ENCODE measurements at regions not wholly inside any gene's neighbourhood (a gene's known extent, or its start where the extent isn't known, plus 50 kb on each side); places are given as distances from the start of the nearest gene placed in this dataset.

DNA sequence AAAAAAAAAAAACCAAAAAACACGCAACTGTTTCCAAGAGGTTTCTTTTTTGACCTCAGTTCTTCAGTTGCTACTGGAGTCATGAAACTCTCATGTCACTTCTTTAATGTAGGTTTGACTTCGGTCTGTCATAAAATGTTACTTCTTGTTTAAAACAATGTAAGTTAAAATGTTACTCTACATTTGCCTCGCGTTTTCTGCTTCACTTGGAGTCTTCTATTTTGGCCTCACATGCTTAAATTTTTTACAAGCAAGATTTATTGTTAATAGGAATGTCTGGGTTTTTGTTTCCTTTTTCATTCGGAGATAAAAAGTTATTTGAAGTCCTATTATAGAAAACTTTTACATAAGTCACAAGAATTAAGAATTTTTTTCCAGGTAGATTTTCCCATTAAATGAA is 880.2 kb downstream of the LTN1 start:
- DNase-seq: no peak

DNA sequence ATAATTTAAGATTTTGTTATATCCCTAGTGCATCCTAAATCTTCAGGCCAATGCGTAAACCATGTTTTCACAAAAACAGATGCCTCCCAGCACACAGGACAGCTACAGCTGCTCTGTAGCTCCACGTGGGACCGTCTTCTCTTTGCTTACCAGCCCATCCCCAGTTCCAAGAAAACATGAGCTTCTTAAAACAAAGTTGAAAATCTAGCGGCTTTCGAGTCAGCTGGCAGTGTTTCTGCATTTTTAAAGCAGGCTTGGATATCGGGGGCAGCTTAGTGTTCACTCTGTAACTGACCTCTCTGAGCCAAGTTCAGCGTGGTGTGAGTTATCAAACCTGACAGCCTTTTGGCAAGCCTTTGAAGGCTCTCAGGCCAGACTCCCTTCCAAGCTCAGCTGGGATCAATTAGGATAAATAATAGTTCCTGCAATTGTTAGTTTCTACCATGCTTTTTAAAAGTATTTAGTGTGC is 881.5 kb downstream of the LTN1 start:
- DNase-seq: peak in 2 of 14 donors; percentile 4 to 70

DNA sequence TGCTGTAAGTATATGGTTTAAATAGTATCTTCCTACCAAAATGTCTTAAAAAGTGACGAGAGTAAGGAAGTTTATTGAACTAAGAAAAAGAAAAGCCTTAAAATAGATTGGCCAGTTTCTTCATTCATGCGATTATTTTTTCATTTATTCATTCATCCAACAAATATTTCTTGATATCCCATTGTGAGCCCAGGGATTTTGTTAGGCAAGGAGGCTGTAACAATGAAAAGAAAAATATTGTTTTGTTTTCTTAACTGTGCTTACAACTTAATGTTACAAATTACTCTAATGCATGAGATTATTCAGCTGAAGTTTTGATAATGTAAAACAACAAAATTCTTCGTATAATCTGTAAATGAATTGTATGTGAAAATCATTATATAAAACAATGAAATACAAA is 882.0 kb downstream of the LTN1 start:
- no peak for DNase-seq

DNA sequence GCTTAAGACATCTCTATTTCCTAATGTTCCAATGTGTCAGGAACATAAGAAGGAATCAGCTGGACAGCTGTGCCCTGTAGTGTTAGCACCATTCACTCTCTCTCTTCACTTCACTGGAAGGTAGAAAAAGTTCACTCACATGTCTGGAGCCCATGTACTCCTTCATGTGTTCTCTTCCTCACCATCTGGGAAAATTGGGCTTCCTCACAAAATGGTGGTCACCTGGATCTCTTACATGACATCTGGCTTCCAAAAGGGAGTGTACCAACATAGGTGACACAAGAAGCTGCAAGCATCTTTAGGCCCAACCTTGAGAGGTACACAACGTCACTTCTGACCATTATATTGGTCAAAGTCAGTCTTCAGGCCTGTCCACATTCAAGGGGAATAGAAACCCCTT is 882.6 kb downstream of the LTN1 start:
- DNase-seq: no peak

DNA sequence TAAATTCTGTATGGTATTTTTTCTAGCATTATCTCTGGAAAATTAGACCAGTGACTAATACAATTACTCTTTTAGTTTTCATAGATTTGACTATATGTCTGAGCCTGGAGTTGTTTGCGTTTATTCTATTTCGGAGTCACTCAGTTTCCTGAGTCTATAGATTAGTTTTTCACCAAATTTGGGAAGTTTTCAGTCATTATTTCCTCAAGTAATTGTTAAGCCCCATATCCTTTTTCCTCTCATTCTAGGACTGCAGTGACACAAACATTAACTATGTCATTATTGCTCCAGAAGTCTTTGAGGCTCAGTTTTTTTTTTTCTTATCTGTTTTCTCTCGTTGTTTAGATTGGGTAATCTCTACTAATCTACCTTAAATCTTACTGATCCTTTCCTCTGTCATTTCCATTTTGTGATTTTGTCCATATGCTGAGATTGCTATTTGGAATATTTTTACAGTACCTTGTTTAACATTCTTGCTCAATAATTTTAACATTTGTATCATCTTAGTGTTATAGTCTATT is 886.2 kb downstream of the LTN1 start:
- no peak for DNase-seq

DNA sequence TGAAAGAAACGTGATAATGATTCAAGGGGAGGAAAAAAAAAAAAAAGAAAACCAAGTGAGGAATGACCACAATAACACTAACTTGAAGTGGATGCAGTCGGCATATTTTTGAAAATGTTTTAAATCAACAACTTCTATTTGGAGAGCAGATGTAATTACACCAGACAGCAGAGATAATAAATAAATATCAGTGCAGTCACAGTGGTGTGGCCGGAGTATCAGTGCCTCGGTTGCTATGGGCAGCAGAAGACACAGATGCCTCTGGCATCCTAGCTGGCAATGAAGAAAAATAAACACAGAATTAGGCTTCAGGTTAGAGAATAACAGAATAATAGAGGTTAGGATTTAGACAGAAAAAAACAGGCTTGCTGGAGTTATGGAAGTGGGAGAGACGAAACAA is 888.3 kb downstream of the LTN1 start:
- DNase-seq: no peak

DNA sequence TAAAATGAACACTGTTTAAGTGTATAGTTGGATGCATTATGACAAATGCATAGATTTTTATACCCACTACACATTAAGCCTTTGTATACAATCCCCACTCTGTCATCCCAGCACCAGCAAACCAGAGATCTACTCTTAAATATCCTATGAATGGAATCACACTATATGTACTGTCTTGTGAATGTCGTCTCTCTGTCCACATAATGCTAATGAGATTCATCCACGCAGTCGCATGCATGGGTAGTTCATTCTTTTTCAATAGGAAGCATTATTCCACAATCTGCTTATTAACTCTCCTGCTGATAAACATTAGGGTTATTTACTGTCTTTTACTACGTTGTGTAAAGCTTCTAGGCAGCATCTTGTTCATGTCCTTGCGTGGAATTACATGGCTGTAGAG is 892.3 kb downstream of the LTN1 start:
- no peak for DNase-seq

DNA sequence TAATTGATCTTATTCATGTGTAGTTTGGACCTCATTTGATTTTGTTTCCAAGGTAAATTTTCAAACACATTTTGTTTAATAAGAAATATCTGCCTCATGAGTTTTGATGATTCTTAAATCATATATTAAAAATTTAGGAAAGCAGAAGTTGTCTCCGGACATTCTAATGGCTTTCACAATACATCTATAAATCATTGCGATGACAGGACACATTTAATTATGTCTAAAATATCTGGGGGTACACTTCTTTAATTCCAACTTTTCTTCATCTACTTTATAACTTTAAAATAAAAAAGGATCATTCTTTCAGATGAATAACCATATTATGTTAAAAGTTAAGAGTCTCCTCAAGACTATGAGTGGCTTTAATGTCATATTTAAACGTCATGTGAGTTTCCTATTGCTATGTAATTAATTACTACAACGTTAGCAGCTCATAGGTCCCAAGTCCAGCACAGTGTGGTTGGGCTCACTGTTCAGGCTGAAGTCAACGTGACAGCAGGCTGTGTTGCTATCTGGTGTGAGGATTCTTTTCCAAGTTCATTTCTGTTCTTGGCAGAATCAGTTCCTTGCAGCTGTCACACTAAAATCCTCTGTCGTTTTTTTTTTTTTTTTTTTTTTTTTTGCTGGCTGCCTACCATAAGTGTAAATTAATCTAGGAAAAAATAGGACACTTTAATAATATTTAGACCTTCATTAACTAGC is 893.5 kb downstream of the LTN1 start:
- no peak for DNase-seq

DNA sequence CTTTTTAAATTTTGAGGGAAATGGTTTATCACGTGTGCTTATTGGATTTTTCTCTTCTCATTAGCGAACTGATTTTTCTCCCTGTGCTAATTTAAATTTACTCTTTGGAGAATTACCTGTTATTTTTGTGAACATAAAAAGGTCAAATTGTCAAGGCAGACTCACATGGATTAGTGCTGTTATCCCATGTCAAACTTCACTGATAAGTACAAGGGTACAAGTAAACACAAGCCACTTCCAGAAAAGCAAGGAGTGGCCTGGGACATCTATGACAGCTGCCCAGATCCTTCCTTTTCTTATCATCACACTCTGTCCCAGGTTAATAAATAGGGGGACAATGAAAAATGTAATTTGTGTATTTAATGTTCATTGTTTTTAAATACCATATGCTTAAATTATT is 901.2 kb downstream of the LTN1 start:
- DNase-seq: no peak

DNA sequence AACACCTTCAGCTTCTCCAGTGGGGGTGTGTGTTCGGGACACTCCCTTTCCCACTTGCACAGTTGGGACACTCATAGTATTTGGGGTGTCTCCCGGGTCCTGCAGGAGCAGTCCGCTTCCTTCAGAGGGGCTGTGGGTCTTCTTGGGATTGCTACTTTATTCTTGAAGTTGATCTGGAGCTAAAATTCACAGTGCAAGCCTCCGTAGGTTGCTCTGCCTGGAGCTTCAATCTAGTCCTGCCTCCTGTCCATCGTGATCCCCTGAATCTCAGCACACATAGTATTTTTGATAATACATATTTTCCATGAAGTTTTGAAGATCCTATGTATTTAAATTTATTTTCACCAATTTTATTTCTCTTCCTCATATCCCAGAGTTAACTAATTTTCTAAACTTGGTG is 902.1 kb downstream of the LTN1 start:
- DNase-seq: no peak

DNA sequence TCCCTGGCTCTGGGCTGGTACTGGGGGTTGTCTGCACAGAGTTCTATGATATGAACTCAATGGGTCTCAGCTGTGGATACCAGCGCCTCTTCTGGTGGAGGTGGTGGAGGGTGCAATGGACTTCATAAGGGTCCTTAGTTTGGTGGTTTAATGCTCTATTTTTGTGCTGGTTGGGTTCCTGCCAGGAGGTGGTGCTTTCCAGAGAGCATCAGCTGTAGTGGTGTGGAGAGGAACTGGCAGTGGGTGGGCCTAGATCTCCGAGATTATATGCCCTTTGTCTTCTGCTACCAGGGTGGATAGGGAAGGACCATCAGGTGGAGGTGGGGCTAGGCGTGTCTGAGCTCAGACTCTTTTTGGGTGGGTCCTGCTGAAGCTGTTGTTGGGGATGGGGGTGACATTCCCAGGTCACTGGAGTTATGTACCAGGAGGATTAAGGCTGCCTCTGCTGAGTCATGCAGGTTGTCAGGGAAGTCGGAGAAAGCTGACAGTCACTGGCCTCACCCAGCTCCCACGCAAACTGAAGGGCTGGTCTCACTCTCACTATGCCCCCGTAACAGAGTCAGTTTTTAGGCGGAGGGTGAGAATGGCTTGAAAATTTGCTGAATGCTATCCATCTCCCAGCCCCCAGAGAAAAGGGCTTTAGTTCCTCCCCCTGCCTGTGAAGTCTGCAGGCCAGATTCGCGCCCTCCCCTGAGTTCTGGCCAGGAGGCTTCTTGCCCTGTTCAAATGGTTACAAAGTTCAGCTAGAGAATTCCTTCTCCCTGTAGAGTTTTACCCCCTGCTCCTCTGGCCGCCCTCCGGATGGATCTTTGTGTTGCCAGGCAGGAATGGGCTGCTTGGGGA is 902.9 kb downstream of the LTN1 start:
- DNase-seq: no peak

DNA sequence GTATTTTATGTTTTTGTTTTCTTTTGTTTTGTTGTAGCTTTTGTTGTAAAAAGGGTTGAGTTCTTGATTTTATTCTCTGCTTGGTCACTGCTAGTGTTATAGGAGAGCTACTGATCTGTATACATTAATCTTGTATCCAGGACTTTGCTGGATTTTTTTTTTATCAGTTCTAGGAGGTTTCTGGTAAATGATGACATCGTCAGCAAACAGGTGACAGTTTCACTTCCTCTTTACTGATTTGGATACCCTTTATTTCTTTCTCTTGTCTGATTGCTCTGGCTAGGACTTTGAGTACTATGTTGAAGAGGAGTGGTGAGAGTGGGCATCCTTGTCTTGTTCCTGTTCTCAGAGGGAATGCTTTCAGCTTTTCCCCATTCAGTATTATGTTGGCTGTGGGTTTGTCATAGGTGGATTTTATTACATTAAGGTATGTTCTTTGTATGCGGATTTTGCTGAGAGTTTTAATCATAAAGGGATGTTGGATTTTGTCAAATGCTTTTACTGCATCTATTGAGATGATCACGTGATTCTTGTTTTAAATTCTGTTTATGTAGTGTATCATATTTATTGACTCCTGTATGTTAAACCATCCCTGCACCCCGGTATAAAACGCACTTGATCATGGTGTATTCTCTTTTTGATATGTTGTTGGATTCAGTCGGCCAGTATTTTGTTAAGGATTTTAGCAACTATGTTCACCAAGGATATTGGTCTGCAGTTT is 905.7 kb downstream of the LTN1 start:
- DNase-seq: no peak

DNA sequence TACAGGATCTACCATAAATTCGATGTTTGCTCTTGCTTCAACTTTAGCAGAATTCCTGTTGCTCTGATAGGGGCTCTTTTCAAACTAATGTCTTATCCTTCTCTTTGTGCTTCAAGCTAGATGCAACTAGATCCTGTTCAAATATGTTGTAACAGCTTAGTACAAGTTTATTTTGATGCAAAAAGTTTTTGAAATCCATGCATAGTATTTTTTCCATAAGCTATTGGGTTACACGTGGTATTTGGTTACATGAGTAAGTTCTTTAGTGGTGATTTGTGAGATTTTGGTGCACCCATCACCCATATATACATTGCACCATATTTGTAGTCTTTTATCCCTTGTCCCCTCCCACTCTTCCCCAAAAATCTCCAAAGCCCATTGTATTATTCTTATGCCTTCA is 907.7 kb downstream of the LTN1 start:
- DNase-seq: no peak

DNA sequence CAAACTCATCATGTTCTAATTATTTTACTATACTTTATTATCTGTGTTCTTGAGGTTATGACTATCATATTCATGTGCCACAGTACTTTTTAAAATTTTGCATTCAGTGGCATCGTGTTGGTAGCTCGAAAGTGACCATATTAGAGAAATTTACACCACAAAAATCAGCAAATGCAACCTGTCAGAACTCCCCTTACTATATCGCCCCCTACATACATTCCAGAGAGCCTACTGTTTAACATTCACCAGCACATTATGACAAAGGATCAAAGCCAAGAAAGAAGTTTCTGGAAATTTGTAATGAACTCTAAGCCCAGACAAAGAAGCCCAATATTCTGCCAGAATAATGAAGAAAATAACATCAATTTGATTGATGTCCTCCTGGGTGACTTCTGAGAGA is 909.3 kb downstream of the LTN1 start:
- no peak for DNase-seq

DNA sequence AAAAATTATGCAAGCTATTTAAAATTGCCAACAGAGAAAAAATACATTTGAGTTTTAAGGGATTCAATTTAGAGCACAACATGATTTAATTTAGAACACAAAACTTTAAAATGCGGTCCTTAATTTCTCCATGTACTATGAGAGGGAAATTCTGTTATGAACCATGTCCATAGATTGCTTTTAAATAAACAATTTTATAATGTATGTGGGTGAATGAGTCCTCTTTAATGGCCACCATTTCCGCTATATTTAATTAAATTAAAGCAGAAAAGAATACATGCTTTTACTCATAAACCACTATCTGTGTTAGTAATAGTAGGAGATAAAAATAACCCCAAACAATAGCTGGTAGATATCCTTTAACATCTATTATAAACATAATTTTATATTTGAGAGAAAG is 914.6 kb downstream of the LTN1 start:
- DNase-seq: no peak

DNA sequence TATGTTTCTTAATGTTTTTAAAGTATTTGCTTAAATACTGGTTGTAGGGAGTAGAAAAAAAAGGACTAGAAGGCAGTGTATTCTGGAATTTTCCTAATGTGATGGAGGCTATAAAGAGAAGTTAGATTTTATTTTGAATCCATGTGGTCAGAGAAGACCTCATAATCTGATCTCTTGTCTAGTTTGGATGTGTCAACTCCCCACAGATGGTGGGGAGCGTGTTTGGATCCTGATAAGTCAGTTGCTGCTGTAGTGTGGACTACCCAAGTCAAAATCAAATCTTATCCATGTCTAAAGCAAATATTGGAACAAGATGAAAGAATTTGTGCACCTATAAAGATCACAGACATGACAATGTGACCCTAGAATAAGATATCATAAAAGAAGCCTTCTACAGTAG is 918.0 kb downstream of the LTN1 start:
- DNase-seq: no peak

DNA sequence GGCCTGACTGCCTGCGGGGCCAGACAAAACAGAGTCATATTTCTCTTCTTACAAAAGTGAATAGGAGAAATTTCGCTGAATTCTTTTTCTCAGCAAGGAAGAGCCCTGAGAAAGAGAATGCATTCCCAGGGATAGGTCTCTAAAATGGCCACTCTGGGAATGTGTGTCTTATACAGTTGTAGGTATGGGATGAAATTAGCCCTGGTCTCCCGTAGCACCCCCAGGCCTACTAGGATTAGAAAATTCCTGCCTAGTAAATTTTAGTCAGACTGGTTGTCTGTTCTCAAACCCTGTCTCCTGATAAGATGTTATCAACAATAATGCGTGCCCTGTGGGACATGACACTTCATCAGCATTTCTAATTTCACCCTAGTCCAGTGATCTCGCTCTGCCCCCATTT is 920.1 kb downstream of the LTN1 start:
- DNase-seq: no peak

DNA sequence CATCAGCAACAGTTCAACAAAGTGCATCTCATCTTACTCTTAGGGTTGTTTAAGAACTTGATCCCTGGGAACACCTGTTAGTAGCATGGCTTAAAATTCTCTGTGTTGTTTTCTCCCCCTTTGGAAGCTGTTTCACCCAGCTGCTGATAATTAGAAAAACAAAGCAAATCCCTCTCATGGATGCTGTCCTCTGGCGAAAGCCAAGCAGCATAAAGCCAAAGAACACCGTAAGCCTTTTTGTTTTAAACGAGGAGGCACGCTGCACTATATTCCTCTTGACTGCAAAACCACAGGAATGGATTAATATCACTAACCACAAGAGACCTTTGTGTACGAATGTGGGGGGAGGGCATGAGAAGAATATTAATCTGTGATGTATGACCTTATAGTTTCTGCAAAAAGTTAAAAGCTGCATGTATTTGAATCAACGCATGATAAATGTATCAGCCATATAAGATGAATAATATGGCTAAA is 923.2 kb downstream of the LTN1 start:
- DNase-seq: peak in 1 of 14 donors; percentile 3

DNA sequence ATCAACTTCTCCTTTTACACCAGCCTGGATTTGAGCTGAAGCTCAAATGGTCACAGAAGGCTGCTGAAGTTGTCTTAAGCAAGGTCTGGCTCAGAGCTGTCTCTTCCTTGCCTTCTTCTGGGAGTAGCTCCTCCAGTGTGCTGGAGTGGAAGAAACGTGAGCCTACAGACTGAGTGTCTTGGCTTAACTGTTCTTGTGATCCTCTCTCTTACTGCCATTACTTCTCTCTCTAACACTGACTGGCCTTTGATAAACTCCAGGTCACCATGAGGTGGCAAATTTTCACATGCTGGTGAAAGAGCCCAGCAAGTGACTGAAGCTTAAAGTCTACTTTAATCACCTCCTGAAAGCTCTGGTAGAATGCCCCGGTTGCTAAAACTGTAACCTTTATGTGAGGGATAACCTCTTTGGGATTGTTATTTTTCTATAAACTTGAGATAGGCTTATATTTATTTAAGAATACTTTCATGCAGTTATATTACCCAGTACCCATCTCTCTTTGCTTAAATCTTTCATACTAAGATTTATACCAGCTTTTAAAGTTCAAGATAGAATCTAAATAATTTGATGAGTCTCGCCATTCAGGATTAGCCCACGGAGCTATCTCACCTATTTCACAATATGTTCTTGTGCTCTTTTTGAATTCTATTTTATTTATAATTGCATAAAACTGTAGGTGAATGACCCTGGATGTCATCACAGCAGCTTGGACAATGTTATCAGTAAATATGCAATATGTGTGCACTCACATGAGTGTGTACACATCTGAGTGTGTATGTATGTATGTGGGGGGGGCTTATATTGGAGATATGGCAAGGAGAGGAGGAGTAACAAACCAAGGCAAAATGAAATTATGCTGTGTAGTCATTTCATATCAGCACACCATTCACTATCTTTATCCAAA is 924.0 kb downstream of the LTN1 start:
- no peak for DNase-seq

DNA sequence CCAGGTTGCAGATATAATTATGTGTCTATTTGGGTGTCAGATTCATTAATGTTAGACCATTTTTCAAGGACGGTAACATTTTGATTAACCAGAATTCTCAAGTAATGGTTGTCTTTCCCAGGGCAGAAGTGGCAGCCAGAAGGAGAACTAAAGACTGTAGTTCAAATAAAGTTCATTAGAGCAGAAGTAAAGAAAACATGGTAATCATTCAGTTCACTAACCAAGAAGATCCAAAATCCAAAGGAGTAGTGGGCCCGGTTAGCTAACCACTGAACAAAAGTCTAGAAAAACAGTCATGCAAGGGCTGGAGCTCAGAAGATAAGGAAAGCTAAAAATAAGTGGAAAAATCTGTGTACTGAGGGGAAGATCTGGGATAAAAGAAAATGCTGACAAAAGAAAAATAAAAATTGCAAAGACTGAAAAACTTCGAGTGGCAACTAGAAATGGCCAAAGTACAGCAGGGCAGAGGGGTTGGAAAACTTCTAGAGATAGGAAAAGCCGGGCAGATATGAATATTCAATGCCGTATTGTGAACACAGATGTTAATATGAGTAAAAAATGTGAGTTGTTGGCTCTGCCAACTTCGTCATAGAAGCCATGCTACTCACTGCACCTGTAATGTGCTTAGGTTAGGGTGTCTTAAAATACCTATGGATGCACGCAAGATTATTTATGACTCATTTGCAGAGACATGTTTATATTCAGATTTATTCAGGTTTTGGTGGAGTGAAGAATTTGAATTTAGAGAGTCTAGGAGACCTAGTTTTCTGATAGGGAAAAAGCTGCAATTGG is 925.9 kb downstream of the LTN1 start:
- DNase-seq: no peak

DNA sequence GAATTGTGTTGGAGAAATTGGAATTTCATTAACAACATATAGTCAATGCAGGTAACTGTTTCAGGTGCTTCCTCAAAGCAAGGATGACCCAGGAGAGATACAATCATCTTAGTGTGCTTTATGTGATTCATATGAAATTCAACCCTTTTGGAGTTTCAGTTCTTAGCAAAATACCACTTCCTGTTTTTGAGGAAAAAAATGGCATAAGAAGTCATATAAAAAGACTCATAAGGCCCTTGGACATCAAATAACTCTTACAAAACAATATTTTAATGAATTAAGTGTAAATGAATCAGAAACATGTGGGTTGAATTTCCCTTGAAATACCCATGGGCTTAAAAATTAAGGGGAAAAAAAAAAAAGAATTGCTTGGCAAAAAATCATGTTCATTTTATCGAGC is 926.6 kb downstream of the LTN1 start:
- DNase-seq: no peak

All from C1 segment of cervical spinal cord (tissue), 14 donors.